Nephron (organoid): ENCODE measurements at regions not wholly inside any gene's neighbourhood (a gene's known extent, or its start where the extent isn't known, plus 50 kb on each side); places are given as distances from the start of the nearest gene placed in this dataset.
A peak's percentile ranks its signal among the peaks of the same experiment; 100 is the strongest.

Experiments used
- H3K27ac Mint-ChIP-seq, 3 experiments: 2 replicates each; pipeline ENCODE4 v1.8.0; 2020; ENCODE audit warnings: mixed read lengths in 3 of 3, mild to moderate bottlenecking in 2 of 3, moderate library complexity in 1 of 3
- H3K27me3 Mint-ChIP-seq: 2 replicates; pipeline ENCODE4 v1.8.0; 2021; ENCODE audit warnings: low read depth, mild to moderate bottlenecking, moderate library complexity, mixed read lengths
- H3K36me3 Mint-ChIP-seq: 2 replicates; pipeline ENCODE4 v1.8.0; 2020; ENCODE audit warnings: low read depth, mixed read lengths
- H3K4me1 Mint-ChIP-seq: 2 replicates; pipeline ENCODE4 v1.8.0; 2020; ENCODE audit warnings: mixed read lengths
- H3K4me3 Mint-ChIP-seq, 3 experiments: 2 replicates each; pipeline ENCODE4 v1.8.0; 2020; ENCODE audit warnings: mild to moderate bottlenecking in 3 of 3, mixed read lengths in 3 of 3, moderate library complexity in 2 of 3
- H3K9me3 Mint-ChIP-seq: 2 replicates; pipeline ENCODE4 v1.8.0; 2020; ENCODE audit warnings: mixed read lengths
- TF ChIP-seq, protein P1 (sequence below), 3 experiments: fragments of 200-600 bp; sonication (generic); IDR thresholded peaks; one replicate each; pipeline ENCODE4 v1.5.0; 2021; ENCODE audit warnings: antibody characterized with exemption in 3 of 3; ENCODE audit not compliant: unreplicated experiment in 3 of 3

DNA sequence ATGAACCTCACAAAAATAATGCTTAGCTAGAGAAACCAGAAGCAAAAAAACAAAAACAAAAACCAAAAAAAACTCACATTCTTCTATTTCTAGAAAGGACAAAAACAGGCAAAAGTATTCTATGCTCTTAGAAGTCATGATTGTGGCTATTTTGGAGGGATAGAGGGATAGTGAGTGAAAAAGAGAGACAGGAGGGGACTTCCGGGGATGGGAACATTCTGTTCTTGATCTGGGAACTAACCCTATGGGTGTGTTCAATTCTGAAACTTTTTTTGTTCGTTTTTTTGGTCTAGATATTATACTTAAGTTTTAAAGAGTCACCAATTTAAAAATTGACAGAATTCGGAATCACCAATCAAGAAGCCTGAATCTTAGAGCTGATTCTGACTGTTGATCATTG is 120.0 kb upstream of the TPM1 start:
- Mint-ChIP-seq H3K27me3 (no peaks in the 10 kb centered on the region), H3K9me3 (peaks cover 3% of the 10 kb centered on the region), H3K4me3 (no peak overlapping the region), H3K36me3 (no peaks in the 10 kb centered on the region), H3K4me1 (peaks cover 10% of the 10 kb centered on the region), H3K27ac (peak overlapping the region in 1 of 3 experiments; percentile 13)
- TF ChIP-seq, protein P1, sequence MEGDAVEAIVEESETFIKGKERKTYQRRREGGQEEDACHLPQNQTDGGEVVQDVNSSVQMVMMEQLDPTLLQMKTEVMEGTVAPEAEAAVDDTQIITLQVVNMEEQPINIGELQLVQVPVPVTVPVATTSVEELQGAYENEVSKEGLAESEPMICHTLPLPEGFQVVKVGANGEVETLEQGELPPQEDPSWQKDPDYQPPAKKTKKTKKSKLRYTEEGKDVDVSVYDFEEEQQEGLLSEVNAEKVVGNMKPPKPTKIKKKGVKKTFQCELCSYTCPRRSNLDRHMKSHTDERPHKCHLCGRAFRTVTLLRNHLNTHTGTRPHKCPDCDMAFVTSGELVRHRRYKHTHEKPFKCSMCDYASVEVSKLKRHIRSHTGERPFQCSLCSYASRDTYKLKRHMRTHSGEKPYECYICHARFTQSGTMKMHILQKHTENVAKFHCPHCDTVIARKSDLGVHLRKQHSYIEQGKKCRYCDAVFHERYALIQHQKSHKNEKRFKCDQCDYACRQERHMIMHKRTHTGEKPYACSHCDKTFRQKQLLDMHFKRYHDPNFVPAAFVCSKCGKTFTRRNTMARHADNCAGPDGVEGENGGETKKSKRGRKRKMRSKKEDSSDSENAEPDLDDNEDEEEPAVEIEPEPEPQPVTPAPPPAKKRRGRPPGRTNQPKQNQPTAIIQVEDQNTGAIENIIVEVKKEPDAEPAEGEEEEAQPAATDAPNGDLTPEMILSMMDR (IDR thresholded peaks at IDR 0.05; ENCODE audit: unreplicated experiment in 3 of 3) = no peak

DNA sequence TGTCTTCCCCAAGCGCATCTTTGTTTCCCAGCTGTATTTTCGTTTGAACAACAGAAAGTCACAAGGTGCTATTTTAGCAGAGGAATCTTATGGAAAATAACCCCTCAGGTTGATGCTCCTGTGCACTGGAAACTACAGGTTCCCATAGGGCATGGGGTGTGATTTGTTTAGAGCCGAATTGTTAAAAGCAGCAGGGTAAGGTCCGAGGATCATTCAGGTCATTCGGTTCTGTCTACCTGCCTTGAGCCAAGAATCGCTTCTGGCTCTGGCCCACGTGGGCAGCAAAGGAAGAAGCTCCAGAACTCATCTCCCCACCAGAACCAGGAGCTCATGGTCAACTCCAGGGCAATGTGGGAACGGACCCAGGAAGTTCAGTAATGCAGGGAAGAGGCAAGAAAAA is 116.7 kb upstream of the TPM1 start:
- Mint-ChIP-seq H3K27me3 (no peaks in the 10 kb centered on the region), H3K4me3 (no peak overlapping the region), H3K9me3 (no peaks in the 10 kb centered on the region), H3K4me1 (peaks cover 21% of the 10 kb centered on the region), H3K36me3 (no peaks in the 10 kb centered on the region), H3K27ac (no peak overlapping the region)
- TF ChIP-seq, protein P1 (IDR thresholded peaks at IDR 0.05; ENCODE audit: unreplicated experiment in 3 of 3) = no peak

DNA sequence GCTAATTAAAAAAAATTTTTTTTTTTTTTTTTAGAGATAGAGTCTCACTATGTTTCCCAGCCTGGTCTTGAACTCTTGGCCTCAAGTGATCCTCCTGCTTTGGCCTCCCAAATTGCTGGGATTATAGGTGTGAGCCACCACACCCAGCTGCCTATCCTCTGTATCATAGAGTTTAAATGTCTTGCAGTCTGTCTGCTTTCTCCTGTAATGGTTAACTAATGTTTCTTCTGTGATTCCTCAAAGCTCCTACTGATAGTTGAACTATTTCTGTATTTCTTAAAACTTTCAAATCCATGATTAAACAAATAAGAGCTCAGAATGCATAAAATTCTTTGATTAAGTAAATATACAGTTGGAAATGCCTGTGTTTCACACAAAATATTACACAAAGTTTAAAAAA is 115.4 kb upstream of the TPM1 start:
- Mint-ChIP-seq H3K27ac (no peak overlapping the region), H3K27me3 (no peaks in the 10 kb centered on the region)

DNA sequence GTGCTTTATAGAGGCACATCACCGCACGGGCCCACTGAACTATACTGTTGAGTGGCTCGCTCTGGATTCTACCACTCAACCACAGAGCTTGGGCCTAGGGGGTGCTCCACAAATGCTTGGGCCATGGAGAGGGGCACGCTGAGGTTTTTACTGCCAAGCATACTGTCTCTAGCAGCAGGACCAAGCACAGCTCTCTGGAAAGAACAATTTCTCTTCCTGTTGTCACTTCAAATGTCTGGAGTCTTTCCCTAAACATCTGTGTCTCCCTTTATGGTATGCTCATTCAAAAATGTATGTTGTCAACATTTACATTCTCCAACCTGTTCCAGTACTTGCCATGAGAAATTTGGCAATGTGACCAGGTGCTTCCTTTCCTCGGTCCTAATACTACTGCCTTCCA is 114.7 kb upstream of the TPM1 start:
- TF ChIP-seq, protein P1 (IDR thresholded peaks at IDR 0.05; ENCODE audit: unreplicated experiment in 3 of 3) = no peak
- no peaks in the 10 kb centered on the region for H3K36me3 Mint-ChIP-seq
- no peaks in the 10 kb centered on the region for H3K27me3 Mint-ChIP-seq
- peak overlapping the region; percentile 6 to 83 (median 70) for H3K27ac Mint-ChIP-seq
- H3K4me3 Mint-ChIP-seq = no peak overlapping the region
- peaks cover 16% of the 10 kb centered on the region for H3K4me1 Mint-ChIP-seq
- H3K9me3 Mint-ChIP-seq = no peaks in the 10 kb centered on the region

More for the DNA sequence above, 115.4 kb upstream of the TPM1 start:
- Mint-ChIP-seq H3K4me3 (no peak overlapping the region), H3K36me3 (no peaks in the 10 kb centered on the region), H3K9me3 (no peaks in the 10 kb centered on the region), H3K4me1 (peaks cover 16% of the 10 kb centered on the region)
- TF ChIP-seq, protein P1 (IDR thresholded peaks at IDR 0.05; ENCODE audit: unreplicated experiment in 3 of 3) = no peak

DNA sequence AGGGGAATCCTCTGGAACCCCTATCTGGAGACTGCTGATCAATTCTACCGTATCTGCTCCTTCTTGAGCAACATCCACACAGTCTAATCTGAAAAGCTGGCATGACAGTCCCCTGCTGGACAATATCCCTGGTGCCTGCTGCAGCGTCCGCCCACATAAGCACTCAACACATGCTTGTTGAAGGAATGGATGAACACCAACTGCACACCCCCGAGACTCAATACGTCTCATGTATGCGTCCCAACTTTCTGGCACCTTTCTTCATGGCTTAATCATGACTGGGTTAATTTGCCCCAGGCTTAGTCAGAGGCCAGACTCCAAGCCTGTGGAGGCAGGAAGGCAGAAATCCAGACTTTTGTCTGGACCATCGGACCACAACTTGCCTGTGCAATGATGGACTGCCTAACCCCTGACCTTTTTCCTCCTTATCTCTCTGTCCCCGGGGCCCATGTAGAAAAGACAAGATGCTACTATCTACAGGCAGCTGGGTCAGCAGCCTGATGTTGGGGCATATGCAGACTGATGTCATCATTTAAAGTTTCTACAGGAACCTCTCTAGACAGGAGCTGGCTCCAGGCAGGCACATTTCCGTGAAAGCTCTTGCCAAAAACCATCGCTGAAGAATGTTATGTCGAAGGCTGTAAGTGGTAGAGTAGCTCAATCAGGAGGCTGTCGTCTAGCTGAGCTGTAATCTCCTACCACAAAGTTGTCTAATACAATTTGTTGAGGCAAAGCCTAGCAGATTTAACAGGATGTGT is 114.1 kb upstream of the TPM1 start:
- no peaks in the 10 kb centered on the region for H3K9me3 Mint-ChIP-seq
- no peaks in the 10 kb centered on the region for H3K36me3 Mint-ChIP-seq

More for the DNA sequence above, 114.1 kb upstream of the TPM1 start:
- peak overlapping the region; percentile 6 to 83 (median 70) for H3K27ac Mint-ChIP-seq
- H3K4me3 Mint-ChIP-seq = no peak overlapping the region
- no peaks in the 10 kb centered on the region for H3K27me3 Mint-ChIP-seq
- peaks cover 16% of the 10 kb centered on the region for H3K4me1 Mint-ChIP-seq
- TF ChIP-seq, protein P1 (IDR thresholded peaks at IDR 0.05; ENCODE audit: unreplicated experiment in 3 of 3) = peak in 2 of 3 experiments; percentile 7 to 16
